Left lung (tissue), 4 donors: ENCODE measurements at regions not wholly inside any gene's neighbourhood (a gene's known extent, or its start where the extent isn't known, plus 50 kb on each side); places are given as distances from the start of the nearest gene placed in this dataset.

Experiments
- ATAC-seq: fragments of 200-7000 bp; cut with Tn5 transposase; one replicate; pipeline ENCODE4 v1.9.1; 2020; ENCODE audit warnings: moderate library complexity
- DNase-seq, 4 donors: peaks; one replicate each; pipeline ENCODE4 v3.0.0-alpha.2; 2013 to 2020
- H3K27ac ChIP-seq, 2 donors: fragments of 200-600 bp; sonication (generic) in 1 of 2; one replicate each; pipeline versions ENCODE4 v1.5.0 to v1.8.0; 2020 to 2021
- H3K27me3 ChIP-seq, 2 donors: fragments of 200-600 bp; sonication (generic) in 1 of 2; one replicate each; pipeline versions ENCODE4 v1.5.0 to v1.8.0; 2020 to 2021
- H3K36me3 ChIP-seq, 2 donors: fragments of 200-600 bp; sonication (generic) in 1 of 2; one replicate each; pipeline versions ENCODE4 v1.5.0 to v1.8.0; 2020 to 2021
- H3K4me1 ChIP-seq, 2 donors: fragments of 200-600 bp; one replicate each; pipeline ENCODE4 v1.8.0; 2021
- H3K4me3 ChIP-seq, 2 donors: fragments of 200-600 bp; sonication (generic) in 1 of 2; one replicate each; pipeline versions ENCODE4 v1.5.0 to v1.8.0; 2020 to 2021; ENCODE audit warnings: mild to moderate bottlenecking in 1 of 2
- H3K9me3 ChIP-seq, 2 donors: fragments of 200-600 bp; sonication (generic) in 1 of 2; one replicate each; pipeline versions ENCODE4 v1.5.0 to v1.8.0; 2020 to 2021
- CTCF ChIP-seq, 2 donors: fragments of 200-600 bp; sonication (generic) in 1 of 2; IDR thresholded peaks; one replicate each; pipeline versions ENCODE4 v1.5.0 to v1.8.0; 2021; ENCODE audit warnings: antibody characterized with exemption in 2 of 2
- intact Hi-C, 2 donors: fragments of 100-400 bp; cut with DNase I; formaldehyde crosslinking; loops; one replicate each; pipeline versions ENCODE4 v1.11.2 to v1.14.2; 2022
- donor health status: DM: no; HTN: yes; CAD: no.
- donor health status: DM: no; HTN: no; CAD: no.

GRCh38 chr12:91561301-91561957 lies 378.8 kb upstream of the DCN start:
- Histone ChIP-seq H3K4me3 (no peak overlapping the region), H3K4me1 (no peaks in the 10 kb centered on the region), H3K9me3 (peaks cover 0 to 1% of the 10 kb centered on the region in 2 donors), H3K27ac (no peak overlapping the region), H3K27me3 (no peaks in the 10 kb centered on the region), H3K36me3 (no peaks in the 10 kb centered on the region)
- ATAC-seq (no peak), DNase-seq (no peak)
- no peak for TF ChIP-seq CTCF (IDR thresholded peaks at IDR 0.05)
- intact Hi-C loops: no loop called here

GRCh38 chr12:91556909-91557308 lies 374.3 kb upstream of the DCN start:
- Histone ChIP-seq H3K9me3 (peaks cover 0 to 1% of the 10 kb centered on the region in 2 donors), H3K4me3 (no peak overlapping the region), H3K4me1 (no peaks in the 10 kb centered on the region), H3K36me3 (no peaks in the 10 kb centered on the region), H3K27ac (no peak overlapping the region), H3K27me3 (no peaks in the 10 kb centered on the region)
- TF ChIP-seq CTCF (IDR thresholded peaks at IDR 0.05): no peak
- DNase-seq (no peak), ATAC-seq (peak; percentile 54)
- intact Hi-C loops: no loop called here

GRCh38 chr12:91555436-91556415 lies 373.1 kb upstream of the DCN start:
- intact Hi-C loops: no loop called here
- TF ChIP-seq CTCF (IDR thresholded peaks at IDR 0.05): no peak
- H3K36me3 ChIP-seq: no peaks in the 10 kb centered on the region
- no peak overlapping the region for H3K4me3 ChIP-seq
- no peak overlapping the region for H3K27ac ChIP-seq
- DNase-seq (no peak), ATAC-seq (no peak)
- no peaks in the 10 kb centered on the region for H3K4me1 ChIP-seq
- peaks cover 0 to 1% of the 10 kb centered on the region in 2 donors for H3K9me3 ChIP-seq
- no peaks in the 10 kb centered on the region for H3K27me3 ChIP-seq

GRCh38 chr12:91551927-91552326 lies 369.3 kb upstream of the DCN start:
- Histone ChIP-seq H3K27me3 (no peaks in the 10 kb centered on the region), H3K4me1 (no peaks in the 10 kb centered on the region), H3K4me3 (no peak overlapping the region), H3K27ac (no peak overlapping the region), H3K9me3 (peaks cover 0 to 5% of the 10 kb centered on the region in 2 donors), H3K36me3 (no peaks in the 10 kb centered on the region)
- DNase-seq (no peak), ATAC-seq (no peak)
- intact Hi-C loops: no loop called here
- no peak for TF ChIP-seq CTCF (IDR thresholded peaks at IDR 0.05)

GRCh38 chr12:91551242-91551641 lies 368.6 kb upstream of the DCN start:
- no peak for DNase-seq
- TF ChIP-seq CTCF (IDR thresholded peaks at IDR 0.05): no peak
- Histone ChIP-seq H3K4me1 (no peaks in the 10 kb centered on the region), H3K4me3 (no peak overlapping the region), H3K27ac (no peak overlapping the region), H3K9me3 (peaks cover 0 to 6% of the 10 kb centered on the region in 2 donors), H3K36me3 (no peaks in the 10 kb centered on the region), H3K27me3 (no peaks in the 10 kb centered on the region)
- no peak for ATAC-seq
- intact Hi-C loops: no loop called here
